H9 (cell line): ENCODE measurements at regions not wholly inside any gene's neighbourhood (a gene's known extent, or its start where the extent isn't known, plus 50 kb on each side); places are given as distances from the start of the nearest gene placed in this dataset.
A peak's percentile ranks its signal among the peaks of the same experiment; 100 is the strongest.

Source experiments
- DNase-seq: peaks from one replicate; pipeline ENCODE4 v3.0.0-alpha.2; 2017
- H2AFZ ChIP-seq: one replicate; pipeline ENCODE4 v1.6.1; 2013; ENCODE audit warnings: mild to moderate bottlenecking, low read length, control low read depth, moderate library complexity
- H2AK5ac ChIP-seq: 2 replicates; pipeline ENCODE4 v1.6.1; 2013; ENCODE audit warnings: low read length, control low read depth, mixed read lengths; ENCODE audit not compliant: insufficient read length
- H2BK120ac ChIP-seq: one replicate; pipeline ENCODE4 v1.6.1; 2013; ENCODE audit warnings: low read depth, mild to moderate bottlenecking, low read length, control low read depth, inconsistent platforms; ENCODE audit not compliant: poor library complexity, severe bottlenecking
- H2BK12ac ChIP-seq: 2 replicates; pipeline ENCODE4 v1.6.1; 2013; ENCODE audit warnings: low read length, control low read depth, mixed read lengths, low read depth; ENCODE audit not compliant: insufficient read length
- H2BK15ac ChIP-seq: 2 replicates; pipeline ENCODE4 v1.6.1; 2013; ENCODE audit warnings: low read depth, low read length, control low read depth
- H2BK20ac ChIP-seq: one replicate; pipeline ENCODE4 v1.6.1; 2013; ENCODE audit warnings: low read depth, mild to moderate bottlenecking, low read length, control low read depth, inconsistent platforms; ENCODE audit not compliant: poor library complexity, severe bottlenecking
- H2BK5ac ChIP-seq: 2 replicates; pipeline ENCODE4 v1.6.1; 2013; ENCODE audit warnings: low read length, control low read depth, mixed read lengths; ENCODE audit not compliant: insufficient read length
- H3K14ac ChIP-seq: 2 replicates; pipeline ENCODE4 v1.6.1; 2013; ENCODE audit warnings: low read length, control low read depth; ENCODE audit not compliant: insufficient read depth
- H3K18ac ChIP-seq: 2 replicates; pipeline ENCODE4 v1.6.1; 2013; ENCODE audit warnings: low read depth, mild to moderate bottlenecking, mixed read lengths, low read length, control low read depth; ENCODE audit not compliant: insufficient read length
- H3K23ac ChIP-seq: 2 replicates; pipeline ENCODE4 v1.6.1; 2013; ENCODE audit warnings: low read length, control low read depth, mixed read lengths, low read depth; ENCODE audit not compliant: insufficient read length
- H3K23me2 ChIP-seq: 2 replicates; pipeline ENCODE4 v1.6.1; 2013; ENCODE audit warnings: low read depth, mild to moderate bottlenecking, mixed read lengths, low read length, control low read depth; ENCODE audit not compliant: insufficient read length, poor library complexity, severe bottlenecking
- H3K27ac ChIP-seq: 2 replicates; pipeline ENCODE4 v1.5.1; 2013; ENCODE audit warnings: low read length, control low read depth, mixed read lengths, low read depth; ENCODE audit not compliant: insufficient read length
- H3K27me3 ChIP-seq: 2 replicates; pipeline ENCODE4 v1.6.1; 2013; ENCODE audit warnings: low read length, control low read depth, inconsistent platforms; ENCODE audit not compliant: insufficient read depth
- H3K4ac ChIP-seq: 2 replicates; pipeline ENCODE4 v1.6.1; 2013; ENCODE audit warnings: low read depth, mild to moderate bottlenecking, control low read depth, inconsistent platforms, low read length, moderate library complexity
- H3K4me1 ChIP-seq: 2 replicates; pipeline ENCODE4 v1.6.1; 2013; ENCODE audit warnings: low read length, control low read depth, inconsistent platforms; ENCODE audit not compliant: insufficient read depth
- H3K4me2 ChIP-seq: 2 replicates; pipeline ENCODE4 v1.6.1; 2013; ENCODE audit warnings: low read length, control low read depth, mixed read lengths; ENCODE audit not compliant: insufficient read length, insufficient read depth
- H3K56ac ChIP-seq: 2 replicates; pipeline ENCODE4 v1.6.1; 2013; ENCODE audit warnings: low read depth, mild to moderate bottlenecking, mixed read lengths, low read length, control low read depth; ENCODE audit not compliant: insufficient read length
- H3K79me1 ChIP-seq: 2 replicates; pipeline ENCODE4 v1.6.1; 2013; ENCODE audit warnings: low read depth, mild to moderate bottlenecking, moderate library complexity, low read length, control low read depth, inconsistent platforms; ENCODE audit not compliant: insufficient read depth, poor library complexity, severe bottlenecking
- H3K79me2 ChIP-seq: 2 replicates; pipeline ENCODE4 v1.6.1; 2013; ENCODE audit warnings: low read length, control low read depth, inconsistent platforms; ENCODE audit not compliant: insufficient read depth
- H3K9ac ChIP-seq: 2 replicates; pipeline ENCODE4 v1.6.1; 2013; ENCODE audit warnings: low read length, control low read depth, mixed read lengths; ENCODE audit not compliant: insufficient read length; ENCODE audit errors: extremely low read depth
- H3K9me3 ChIP-seq: one replicate; pipeline ENCODE4 v1.6.1; 2013; ENCODE audit warnings: low read depth, low read length, inconsistent platforms; ENCODE audit not compliant: control insufficient read depth
- H3T11ph ChIP-seq: one replicate; pipeline ENCODE4 v1.6.1; 2013; ENCODE audit warnings: mild to moderate bottlenecking, low read length, control low read depth, inconsistent platforms
- H4K20me1 ChIP-seq: one replicate; pipeline ENCODE4 v1.6.1; 2013; ENCODE audit not compliant: control insufficient read depth, insufficient read length, insufficient read depth
- H4K5ac ChIP-seq: 2 replicates; pipeline ENCODE4 v1.6.1; 2013; ENCODE audit warnings: low read depth, mild to moderate bottlenecking, mixed read lengths, low read length, control low read depth; ENCODE audit not compliant: insufficient read length
- H4K8ac ChIP-seq: replicated peaks from 2 replicates; pipeline ENCODE4 v1.6.1; 2013; ENCODE audit warnings: low read length, control low read depth, mixed read lengths, low read depth; ENCODE audit not compliant: insufficient read length
- H4K91ac ChIP-seq: 2 replicates; pipeline ENCODE4 v1.6.1; 2013; ENCODE audit warnings: low read depth, mild to moderate bottlenecking, moderate library complexity, mixed read lengths, low read length, control low read depth; ENCODE audit not compliant: insufficient read length
- H3K27ac Mint-ChIP-seq, 3 experiments: 2 replicates in 2 of 3; 3 replicates in 1 of 3; pipeline ENCODE4 v1.8.0; 2020 to 2021; ENCODE audit warnings: mixed read lengths in 3 of 3, mild to moderate bottlenecking in 1 of 3, moderate library complexity in 1 of 3
- H3K27me3 Mint-ChIP-seq: 2 replicates; pipeline ENCODE4 v1.8.0; 2021; ENCODE audit warnings: low read depth, mild to moderate bottlenecking, moderate library complexity, mixed read lengths
- H3K36me3 Mint-ChIP-seq, 3 experiments: 2 replicates in 2 of 3; 3 replicates in 1 of 3; pipeline ENCODE4 v1.8.0; 2020 to 2021; ENCODE audit warnings: low read depth in 3 of 3, mixed read lengths in 3 of 3; ENCODE audit not compliant: insufficient read depth in 1 of 3
- H3K4me1 Mint-ChIP-seq, 2 experiments: 2 replicates each; pipeline ENCODE4 v1.8.0; 2020; ENCODE audit warnings: mixed read lengths in 2 of 2
- H3K4me3 Mint-ChIP-seq, 2 experiments: 2 replicates in 1 of 2; 3 replicates in 1 of 2; pipeline ENCODE4 v1.8.0; 2020 to 2021; ENCODE audit warnings: mild to moderate bottlenecking in 2 of 2, mixed read lengths in 2 of 2, moderate library complexity in 1 of 2
- H3K9me3 Mint-ChIP-seq, 2 experiments: 2 replicates in 1 of 2; 3 replicates in 1 of 2; pipeline ENCODE4 v1.8.0; 2020; ENCODE audit warnings: mild to moderate bottlenecking in 2 of 2, mixed read lengths in 2 of 2, moderate library complexity in 1 of 2
- CTCF ChIP-seq: fragments of 200-600 bp; sonication (generic); conservative IDR thresholded peaks from 3 replicates; pipeline ENCODE4 v1.8.0; 2021; ENCODE audit warnings: antibody characterized with exemption, mild to moderate bottlenecking
- WGBS: extraction: QIAGEN DNeasy Blood & Tissue Kit; methylation state at CpG from one replicate; pipeline ENCODE4 v1.1.7; 2013; ENCODE audit warnings: missing lambda C conversion rate, low lambda C conversion rate, mixed read lengths; ENCODE audit not compliant: insufficient read length; ENCODE audit errors: extremely low coverage; 5-methylcytosine and 5-hydroxymethylcytosine counted together

GRCh38 chr13:55999709-56000108 lies 1141.0 kb upstream of the PRR20A start:
- Histone ChIP-seq H3K79me2 (no peaks in the 10 kb centered on the region), H2BK120ac (no peak overlapping the region), H2BK20ac (no peak overlapping the region), H3K9ac (no peak overlapping the region), H3K27ac (no peak overlapping the region), H3K23ac (no peak overlapping the region), H2BK15ac (no peak overlapping the region), H3K9me3 (peaks cover 12% of the 10 kb centered on the region), H3K23me2 (no peaks in the 10 kb centered on the region), H3K4ac (no peak overlapping the region), H2AFZ (no peak overlapping the region), H2AK5ac (no peak overlapping the region), H2BK5ac (no peak overlapping the region), H3K4me2 (no peak overlapping the region), H2BK12ac (no peak overlapping the region), H4K8ac (no peak overlapping the region), H4K20me1 (no peaks in the 10 kb centered on the region), H3K4me1 (no peaks in the 10 kb centered on the region), H3K27me3 (no peaks in the 10 kb centered on the region), H3K18ac (no peak overlapping the region), H3T11ph (no peak overlapping the region), H4K91ac (no peak overlapping the region), H4K5ac (no peak overlapping the region), H3K79me1 (no peaks in the 10 kb centered on the region), H3K56ac (no peak overlapping the region), H3K14ac (no peak overlapping the region)
- no peak overlapping the region for H3K4me3 Mint-ChIP-seq
- peaks cover 3% of the 10 kb centered on the region; the same call in 1 of the 2 replicates for H3K27me3 Mint-ChIP-seq
- no CpG with 5 or more reads among the region's 2 CpGs for WGBS
- peaks cover 0 to 4% of the 10 kb centered on the region in 2 experiments; a peak in 1 of 4 replicates for H3K4me1 Mint-ChIP-seq
- H3K9me3 Mint-ChIP-seq: peaks cover 17 to 24% of the 10 kb centered on the region in 2 experiments
- H3K36me3 Mint-ChIP-seq: peaks cover 13 to 26% (median 19%) of the 10 kb centered on the region in 3 experiments
- DNase-seq: no peak
- TF ChIP-seq CTCF: peak; percentile 68
- H3K27ac Mint-ChIP-seq: no peak overlapping the region
